GM18907 (cell line): ENCODE measurements at regions not wholly inside any gene's neighbourhood (a gene's known extent, or its start where the extent isn't known, plus 50 kb on each side); places are given as distances from the start of the nearest gene placed in this dataset.

ENCODE experiments used
- ATAC-seq: cut with Tn5 transposase; IDR thresholded peaks from one replicate; pipeline ENCODE4 v1.9.1; 2021; ENCODE audit warnings: mild to moderate bottlenecking, moderate library complexity; ENCODE audit not compliant: unreplicated experiment

DNA sequence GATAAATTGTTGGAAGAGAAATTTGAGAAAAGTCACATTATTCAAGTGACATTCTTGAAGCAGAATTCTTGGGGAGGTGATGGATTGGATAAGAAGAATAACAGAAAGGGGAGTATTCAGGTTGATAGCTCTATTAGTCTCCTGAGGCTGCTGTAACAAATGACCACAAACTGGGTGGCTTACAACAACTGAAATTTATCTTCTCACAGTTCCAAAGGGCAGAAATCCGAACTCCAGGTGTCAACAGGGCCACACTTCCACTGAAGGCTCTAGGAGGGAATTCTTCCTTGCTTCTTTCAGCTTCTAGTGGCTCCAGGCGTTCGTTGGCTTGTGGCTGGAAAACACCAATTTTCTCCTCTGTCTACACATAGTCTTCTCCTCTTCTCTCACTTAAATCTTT is 99.8 kb downstream of the TES start:
- ATAC-seq = no peak

DNA sequence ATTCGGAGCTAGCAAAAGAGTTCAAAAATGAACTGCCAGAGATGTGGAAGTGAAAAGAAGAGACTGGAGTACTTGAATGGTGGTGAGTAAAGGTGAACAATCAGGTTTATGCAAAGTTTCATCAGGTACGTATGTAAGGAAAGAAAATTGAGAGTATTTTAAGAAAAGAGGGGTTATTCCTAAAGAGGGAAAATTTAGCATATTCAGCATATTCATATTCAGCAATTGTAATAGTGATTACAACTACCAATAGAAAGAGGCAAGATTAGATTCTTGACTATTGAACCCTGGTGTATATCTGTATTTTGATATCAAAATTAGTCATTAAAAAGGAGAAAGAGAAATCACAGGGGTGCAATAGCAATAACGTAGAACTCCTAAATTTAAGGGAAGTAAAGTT is 100.9 kb downstream of the TES start:
- no peak for ATAC-seq

DNA sequence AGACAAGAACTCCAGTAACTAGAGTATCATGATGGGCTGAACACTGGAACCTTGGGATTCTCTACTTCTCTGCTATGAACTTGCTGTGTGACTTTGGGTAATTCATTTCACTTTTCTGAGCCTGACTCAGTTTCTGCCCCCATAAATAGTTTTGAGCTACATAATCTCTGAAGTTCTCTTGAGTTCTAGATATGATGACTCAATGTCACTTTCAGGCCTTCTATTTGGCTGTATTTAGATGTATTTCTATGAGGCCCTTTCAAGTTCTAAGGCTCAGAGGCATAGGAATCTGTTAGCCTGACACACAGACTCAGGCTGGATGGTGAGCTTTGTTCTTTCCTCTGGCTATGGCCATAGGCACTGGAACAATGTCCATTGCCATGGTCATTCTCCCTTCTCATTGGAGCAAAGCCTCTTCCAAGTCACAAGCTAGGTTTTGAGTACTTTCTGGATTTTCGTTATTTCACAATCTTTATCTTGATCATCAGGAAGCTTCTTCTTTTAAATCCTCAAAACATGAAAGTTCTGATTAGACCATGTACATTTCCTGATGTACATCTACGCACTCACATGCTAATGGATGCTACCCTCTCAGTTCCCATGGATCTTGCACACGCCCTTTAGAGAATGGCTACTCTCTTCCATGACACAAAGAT is 101.6 kb downstream of the TES start:
- no peak for ATAC-seq

DNA sequence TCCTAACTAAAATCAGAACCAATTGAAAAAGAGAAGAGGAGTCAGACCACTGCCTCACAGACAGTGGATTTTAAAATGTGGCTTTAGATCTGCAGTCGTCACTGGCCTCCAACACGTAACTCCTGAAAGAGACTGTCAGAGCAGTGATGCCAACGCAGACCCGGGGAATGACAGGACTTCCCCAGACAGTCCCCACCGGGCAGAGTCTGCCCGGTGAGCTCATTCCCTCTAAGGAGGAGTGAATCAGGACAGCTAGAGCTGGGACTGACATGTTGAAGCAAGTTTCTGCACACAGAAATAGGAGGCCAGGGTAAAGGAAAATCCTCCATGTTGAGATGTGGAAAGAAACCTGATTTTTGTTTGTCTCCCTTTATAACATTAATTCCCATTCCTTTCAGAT is 105.0 kb downstream of the TES start:
- ATAC-seq = no peak

DNA sequence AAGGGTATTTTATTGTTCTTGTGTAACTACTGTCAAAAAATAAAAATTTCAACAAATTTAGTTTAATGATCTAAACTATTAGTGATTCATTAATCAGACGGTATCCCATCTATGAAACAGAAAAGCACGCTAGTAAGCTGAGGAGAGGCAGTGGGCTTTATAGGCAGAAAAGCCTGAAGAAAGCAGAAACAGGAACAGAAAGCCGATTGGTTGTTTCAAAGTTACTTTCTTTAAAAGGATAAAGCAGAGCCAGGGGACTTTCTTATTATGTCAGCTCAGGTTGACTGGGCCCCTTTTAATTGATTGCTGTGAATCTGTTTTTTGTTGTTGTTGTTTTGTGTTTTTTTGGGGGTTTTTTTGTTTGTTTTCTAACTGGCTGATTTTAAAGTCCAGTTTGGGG is 105.5 kb downstream of the TES start:
- peak; percentile 31 for ATAC-seq

DNA sequence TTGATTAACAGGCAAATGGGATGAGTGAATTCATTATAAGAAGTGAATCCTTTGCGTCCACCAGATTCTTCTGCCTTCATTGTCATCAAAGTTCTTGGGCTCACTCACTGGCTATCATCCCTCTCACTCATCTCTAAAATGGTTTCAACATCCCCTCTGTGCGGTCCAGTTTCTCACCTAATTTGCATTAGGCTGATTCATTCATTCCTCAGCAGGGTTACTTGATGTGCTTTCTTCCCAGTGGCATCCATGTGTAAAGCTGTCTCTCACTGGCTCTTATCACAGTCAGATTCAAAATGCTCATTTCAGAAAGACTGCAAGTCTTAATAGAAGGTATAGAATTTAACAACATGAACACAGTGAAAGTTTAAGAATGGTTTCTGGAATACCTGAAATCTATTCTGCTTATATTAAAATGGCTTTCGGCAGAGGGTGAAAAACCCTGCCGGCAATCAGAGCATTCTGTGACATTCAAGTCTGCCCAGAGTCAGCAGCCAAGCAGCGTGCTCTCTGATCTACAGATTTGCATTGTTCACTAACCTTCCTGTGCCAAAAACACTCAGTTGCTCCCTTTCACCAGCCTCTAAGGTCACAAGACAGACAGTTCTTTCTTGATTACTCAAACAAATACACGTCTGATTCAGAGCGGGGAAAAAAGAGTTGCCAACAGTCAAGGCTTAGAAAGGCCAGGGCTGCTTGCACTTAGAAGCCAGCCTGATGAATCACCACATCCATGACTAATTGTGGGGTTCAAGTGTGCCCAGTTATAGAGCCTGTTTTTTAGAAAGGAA is 106.7 kb downstream of the TES start:
- peak; percentile 91 for ATAC-seq

DNA sequence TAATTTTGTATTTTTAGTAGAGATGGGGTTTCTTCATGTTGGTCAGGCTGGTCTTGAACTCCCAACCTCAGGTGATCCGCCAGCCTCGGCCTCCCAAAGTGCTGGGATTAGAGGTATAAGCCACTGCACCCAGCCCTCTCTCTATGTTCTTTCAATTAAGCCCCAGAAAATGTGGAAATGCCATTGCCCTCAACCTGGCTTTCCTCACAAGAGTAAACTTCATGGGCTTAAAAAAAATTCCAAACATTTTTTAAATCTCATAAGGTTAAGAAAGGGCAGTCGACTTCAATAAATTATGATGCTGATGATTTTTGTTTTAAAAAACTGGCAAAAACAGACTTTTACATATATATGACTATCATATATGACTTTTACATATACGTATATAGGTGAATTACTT is 107.6 kb downstream of the TES start:
- no peak for ATAC-seq

DNA sequence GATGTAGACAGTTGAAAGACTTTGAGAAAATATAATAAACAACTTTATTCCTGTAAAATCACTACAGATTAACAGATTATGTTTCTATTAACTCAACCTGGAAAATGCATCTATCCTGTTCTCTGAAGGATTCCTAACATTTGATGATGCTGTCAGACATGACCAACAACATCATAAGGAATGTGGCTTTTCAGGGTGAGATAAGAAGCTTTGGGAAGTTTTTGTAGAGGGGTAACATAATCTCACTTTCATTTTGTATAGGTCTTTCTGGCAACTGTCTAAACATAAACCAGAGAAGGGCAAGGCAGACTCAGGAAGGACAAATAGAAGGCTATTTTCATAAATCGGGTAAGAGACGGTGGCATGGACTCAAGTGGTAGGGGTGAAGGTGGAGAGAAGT is 112.2 kb downstream of the TES start:
- ATAC-seq = no peak

DNA sequence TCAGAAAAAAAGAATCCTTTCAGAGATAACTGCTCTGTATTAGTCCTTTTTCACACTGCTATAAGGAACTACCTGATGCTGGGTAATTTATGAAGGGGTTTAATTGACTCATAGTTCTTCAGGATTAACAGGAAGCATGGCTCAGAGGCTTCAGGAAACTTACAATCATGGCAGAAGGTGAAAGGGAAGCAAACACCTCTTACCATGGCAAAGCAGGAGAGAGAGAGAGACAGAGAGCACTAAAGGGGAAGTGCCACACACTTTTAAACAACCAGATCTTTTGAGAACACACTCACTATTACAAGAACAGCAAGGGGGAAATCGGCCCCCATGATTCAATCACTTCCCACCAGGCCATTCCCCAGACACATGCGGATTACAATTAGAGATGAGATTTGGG is 114.2 kb downstream of the TES start:
- no peak for ATAC-seq

DNA sequence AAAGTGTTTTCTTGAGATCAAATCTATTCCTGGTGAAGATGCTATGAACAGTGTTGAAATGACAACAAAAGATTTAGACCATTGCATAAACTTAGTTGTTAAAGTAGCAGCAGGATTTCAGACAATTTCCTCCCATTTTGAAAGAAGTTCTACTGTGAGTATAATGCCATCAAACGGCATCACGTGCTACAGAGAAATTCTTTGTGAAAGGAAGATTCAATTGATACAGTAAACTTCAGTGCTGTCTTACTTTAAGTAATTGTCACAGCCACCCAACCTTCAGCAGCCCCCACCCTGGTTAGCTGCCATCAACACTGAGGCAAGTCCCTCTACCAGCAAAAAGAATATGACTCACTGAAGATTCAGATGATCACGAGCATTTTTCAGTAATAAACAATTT is 115.2 kb downstream of the TES start:
- ATAC-seq = no peak

DNA sequence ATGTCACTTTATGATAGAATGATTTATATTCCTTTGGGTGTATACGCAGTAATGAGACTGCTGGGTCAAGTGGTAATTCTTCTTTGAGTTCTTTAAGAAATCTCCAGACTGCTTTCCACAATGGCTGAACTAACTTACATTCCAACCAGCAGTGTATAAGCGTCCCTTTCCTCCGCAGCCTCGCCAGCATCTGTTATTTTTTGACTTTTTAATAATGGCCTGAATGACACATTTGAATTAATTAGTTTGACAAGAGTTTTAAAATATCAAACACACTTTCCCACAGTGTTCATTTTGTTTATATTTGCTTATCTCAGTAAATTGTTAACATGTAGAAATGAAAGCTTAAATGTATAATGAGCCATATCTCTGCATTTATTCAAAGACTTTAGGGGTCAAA is 116.8 kb downstream of the TES start:
- ATAC-seq = no peak

DNA sequence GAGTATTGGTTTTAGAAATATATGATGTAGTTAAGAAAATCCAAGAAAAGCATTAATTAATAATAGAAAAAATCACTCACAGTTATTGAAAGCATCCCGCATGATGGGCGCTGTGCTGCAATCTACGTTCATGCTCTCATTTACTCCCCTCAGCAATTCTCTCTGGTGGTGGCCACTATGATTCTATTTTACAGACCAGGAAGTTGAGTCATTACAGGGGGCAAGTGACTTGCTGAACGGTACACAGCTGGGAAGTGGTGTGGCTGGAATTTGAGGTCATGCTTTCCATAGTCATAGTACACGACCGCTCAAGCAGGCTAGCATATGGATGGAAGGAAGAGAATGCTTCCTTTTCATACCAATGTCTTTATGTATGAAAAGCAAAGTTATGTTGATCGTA is 117.4 kb downstream of the TES start:
- ATAC-seq = no peak

DNA sequence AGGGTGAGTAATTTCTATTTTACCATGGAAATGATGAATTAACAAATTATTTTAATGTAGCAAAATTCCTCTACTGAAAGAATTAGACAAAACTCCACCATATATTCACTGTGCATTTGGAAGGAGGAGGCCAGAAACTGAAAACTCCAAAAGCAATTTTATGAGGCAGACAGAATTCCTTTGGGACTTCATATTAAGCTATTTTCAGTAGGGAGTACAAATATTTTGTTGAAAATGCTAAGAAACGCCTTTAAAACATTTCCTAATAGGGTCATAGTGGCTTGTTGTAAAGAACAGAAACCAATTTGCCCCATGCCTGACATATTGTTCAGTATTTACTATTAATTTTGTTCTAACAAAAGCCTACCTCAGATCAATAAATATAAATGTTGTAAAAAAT is 117.8 kb downstream of the TES start:
- no peak for ATAC-seq

DNA sequence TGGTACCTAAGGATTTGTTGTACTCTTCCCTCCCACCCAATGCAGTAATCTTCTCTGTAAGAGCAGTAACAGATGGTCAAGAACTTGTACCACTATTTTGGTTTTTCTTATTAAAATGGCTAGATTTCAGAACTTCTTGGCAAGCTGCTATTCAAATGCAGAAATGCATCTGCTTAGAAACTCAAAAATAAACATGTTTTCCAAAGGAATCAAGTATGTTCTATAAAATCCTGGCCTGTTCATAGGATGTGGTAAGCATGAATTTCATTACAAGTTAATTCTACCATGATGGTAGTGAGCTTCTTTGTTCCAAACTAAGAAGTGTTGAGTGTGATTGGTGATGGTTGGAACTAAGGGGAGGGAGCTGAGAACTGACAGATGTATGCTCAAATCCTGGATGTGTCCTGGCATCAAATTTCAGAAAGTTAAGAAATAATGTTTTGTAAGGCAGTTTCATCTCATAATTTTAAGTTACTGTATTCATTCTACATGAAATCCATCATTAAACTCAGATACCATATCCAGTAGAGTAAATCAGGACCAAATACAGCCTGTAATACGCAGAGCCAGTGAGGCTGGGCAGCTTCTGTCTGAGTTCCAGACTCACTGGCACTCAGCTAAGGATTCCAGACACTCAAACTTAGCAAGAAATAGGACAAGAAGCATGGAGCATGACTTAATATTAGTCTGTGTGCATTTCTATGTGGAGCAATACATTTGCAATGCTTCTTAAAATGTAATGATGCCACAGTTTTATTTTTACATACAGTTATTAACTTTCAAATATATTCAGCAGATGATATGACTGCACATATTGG is 119.6 kb downstream of the TES start:
- no peak for ATAC-seq

DNA sequence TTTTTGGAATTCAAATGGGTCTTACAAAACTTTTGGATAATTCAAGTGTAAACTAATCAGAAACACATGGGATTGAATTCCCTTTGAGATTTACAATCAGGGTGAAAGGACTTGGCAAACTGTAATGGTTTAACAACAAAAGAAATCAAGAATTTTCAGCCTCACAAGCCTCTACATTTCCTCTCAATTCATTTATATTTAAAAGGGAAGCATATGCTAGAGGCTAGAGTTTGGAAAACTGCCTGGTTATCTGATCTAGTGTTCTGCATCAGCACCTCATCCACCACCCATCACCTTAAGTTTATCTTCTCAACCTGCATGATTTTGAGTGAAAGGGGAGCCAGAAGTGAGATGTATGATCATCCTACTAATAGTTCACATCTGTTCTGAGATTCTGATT is 120.7 kb downstream of the TES start:
- no peak for ATAC-seq

DNA sequence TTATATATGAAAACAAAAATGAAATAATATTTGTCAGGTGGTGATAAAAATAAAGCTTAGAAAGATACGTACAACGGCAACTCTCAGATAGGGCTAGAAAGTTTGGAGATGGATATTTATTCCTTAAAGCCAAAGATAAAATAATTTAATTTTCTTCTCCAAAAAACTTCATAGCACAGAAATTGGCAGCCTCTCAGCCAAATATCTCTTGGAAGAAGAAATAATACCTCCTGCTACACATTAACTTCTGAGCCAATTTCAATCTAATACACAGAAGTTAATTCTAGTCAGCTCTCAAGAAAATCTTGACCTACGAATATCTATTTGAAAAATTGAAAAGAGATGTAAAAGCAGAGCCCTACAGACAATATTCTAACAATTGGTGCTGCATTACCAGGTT is 122.4 kb downstream of the TES start:
- no peak for ATAC-seq

DNA sequence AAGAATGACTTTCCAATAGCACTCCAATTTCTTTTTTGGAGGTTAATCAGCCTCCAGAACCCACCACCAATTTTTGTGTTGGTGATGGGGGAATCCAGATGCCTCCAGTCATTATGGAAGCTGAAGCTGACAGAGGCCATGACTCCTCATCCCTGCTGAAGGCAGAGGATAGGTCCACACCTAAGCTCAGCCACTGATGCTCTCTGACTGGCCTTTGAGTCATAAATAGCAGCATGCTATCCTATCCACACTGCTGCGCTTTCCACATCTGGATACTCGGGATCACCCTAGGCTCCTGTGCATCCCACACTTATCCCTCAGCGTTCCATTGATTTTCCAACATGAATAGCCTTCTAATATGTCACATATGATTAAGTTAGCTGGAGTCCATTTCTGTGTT is 124.2 kb downstream of the TES start:
- ATAC-seq = no peak

DNA sequence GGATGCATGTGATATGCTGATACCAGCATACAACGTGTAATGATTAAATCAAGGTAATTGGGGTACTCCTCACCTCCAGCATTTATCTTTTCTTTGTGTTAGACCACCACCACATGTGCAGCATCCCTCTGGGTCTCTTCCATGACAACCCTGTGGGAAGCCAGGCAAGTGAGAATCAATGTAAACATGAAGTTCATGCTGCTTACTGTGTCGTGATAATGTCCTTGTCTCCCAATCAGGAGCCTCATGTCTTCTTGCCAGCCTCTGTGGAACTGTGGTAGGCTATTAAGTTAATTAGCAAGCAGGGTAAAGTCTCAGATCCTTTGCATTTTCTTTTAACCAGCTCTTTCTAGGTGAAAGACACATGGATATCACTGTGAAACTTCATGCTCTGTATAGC is 126.7 kb downstream of the TES start:
- ATAC-seq = no peak

DNA sequence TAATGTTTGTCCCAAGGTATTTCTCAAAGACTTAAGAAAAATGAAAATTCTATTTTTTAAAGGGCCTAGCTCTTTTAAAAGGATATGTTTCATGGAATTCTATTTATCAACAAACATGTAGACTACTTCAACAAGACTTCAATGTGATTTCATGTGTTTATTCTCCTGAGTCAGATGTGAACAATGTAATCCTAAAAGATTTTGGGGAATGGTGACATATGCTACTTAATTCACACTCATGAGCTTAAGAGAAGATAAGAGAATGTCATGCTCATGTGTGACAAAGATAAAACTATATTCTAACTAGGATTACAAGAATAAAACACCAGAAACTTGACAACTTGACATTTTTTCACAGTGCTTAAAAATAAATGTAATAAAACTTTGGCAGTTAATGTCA is 127.5 kb downstream of the TES start:
- no peak for ATAC-seq

DNA sequence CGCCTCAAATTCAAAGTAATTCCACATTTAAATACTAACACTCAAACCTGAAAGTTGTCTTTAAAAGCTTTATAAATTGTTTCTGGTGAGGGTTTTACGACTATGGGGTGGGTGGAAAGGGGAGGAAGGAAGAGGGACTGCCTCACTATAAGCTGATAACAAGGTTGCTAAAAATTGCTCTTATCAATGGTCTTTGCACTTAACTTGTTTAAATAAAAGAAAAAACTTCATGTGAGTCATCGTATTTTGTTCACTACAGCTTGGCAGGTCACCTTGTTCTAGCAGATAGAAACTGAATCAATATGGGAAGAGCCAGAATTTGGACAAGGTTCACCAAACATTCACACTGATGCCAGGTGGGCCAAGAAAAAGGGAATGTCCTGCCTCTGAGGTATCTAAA is 129.2 kb downstream of the TES start:
- ATAC-seq = no peak

DNA sequence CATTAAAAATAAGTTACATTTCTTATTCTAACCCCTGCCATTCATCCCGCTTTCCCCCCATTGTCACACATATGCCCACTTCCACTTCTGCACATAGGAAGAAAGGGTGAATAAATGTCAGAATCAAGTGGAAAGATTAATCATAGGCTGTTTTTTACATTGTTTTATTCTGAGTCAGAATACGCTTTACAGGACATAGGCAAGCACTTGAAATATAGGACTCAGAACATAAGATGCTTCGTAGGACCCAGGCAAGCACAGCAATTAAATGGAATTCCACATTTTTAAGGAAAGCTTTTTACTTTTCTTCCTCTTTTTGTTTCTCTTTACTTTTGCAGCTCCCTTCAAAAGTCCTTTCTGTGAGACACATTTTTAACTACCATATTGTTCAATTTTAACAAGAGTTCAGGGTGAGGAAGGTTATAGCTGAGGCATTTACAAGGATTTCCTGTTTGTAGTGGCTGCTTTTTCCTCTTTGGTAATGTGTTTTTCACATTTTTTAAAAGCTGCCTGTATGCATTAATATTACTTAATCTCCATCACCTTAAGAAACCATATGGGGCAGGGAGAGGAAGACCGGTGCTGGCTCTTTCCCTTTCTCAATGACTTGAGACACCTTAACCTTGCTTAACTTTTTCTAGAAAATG is 130.0 kb downstream of the TES start:
- no peak for ATAC-seq
